GM18517 (cell line): ENCODE measurements at regions not wholly inside any gene's neighbourhood (a gene's known extent, or its start where the extent isn't known, plus 50 kb on each side); places are given as distances from the start of the nearest gene placed in this dataset.

Source experiments
- ATAC-seq: cut with Tn5 transposase; IDR thresholded peaks from one replicate; pipeline ENCODE4 v1.9.1; 2021; ENCODE audit warnings: mild to moderate bottlenecking, moderate library complexity; ENCODE audit not compliant: unreplicated experiment

GRCh38 chr16:66267292-66268014, 99.0 kb upstream of the CDH5 start:
- ATAC-seq = no peak

- ATAC-seq = no peak
Measured at GRCh38 chr16:66266436-66267291, 99.8 kb upstream of the CDH5 start.

- no peak for ATAC-seq
Measured at GRCh38 chr16:66265556-66266141, 100.8 kb upstream of the CDH5 start.

GRCh38 chr16:66265048-66265415, 101.5 kb upstream of the CDH5 start:
- no peak for ATAC-seq

- ATAC-seq = no peak
Measured at GRCh38 chr16:66264311-66265047, 102.0 kb upstream of the CDH5 start.

GRCh38 chr16:66263973-66264310, 102.5 kb upstream of the CDH5 start:
- no peak for ATAC-seq

- ATAC-seq = no peak
Measured at GRCh38 chr16:66263168-66263972, 103.1 kb upstream of the CDH5 start.

- no peak for ATAC-seq
Measured at GRCh38 chr16:66262253-66263167, 104.0 kb upstream of the CDH5 start.

- no peak for ATAC-seq
Measured at GRCh38 chr16:66261826-66262225, 104.7 kb upstream of the CDH5 start.

GRCh38 chr16:66260522-66261254, 105.8 kb upstream of the CDH5 start:
- no peak for ATAC-seq

- no peak for ATAC-seq
Measured at GRCh38 chr16:66258916-66259845, 107.3 kb upstream of the CDH5 start.

- no peak for ATAC-seq
Measured at GRCh38 chr16:66256919-66257318, 109.6 kb upstream of the CDH5 start.

GRCh38 chr16:66255647-66256046, 110.8 kb upstream of the CDH5 start:
- ATAC-seq = no peak

- no peak for ATAC-seq
Measured at GRCh38 chr16:66254751-66255150, 111.7 kb upstream of the CDH5 start.

GRCh38 chr16:66254106-66254505, 112.4 kb upstream of the CDH5 start:
- no peak for ATAC-seq

- no peak for ATAC-seq
Measured at GRCh38 chr16:66251476-66252160, 114.9 kb upstream of the CDH5 start.
